Left renal pelvis (tissue), 4 donors: ENCODE measurements at regions not wholly inside any gene's neighbourhood (a gene's known extent, or its start where the extent isn't known, plus 50 kb on each side); places are given as distances from the start of the nearest gene placed in this dataset.

Experiments used
- DNase-seq, 4 donors: peaks; one replicate each; pipeline ENCODE4 v3.0.0-alpha.2; 2013; ENCODE audit warnings: low read depth in 4 of 4, low spot score in 3 of 4

GRCh38 chr1:29916656-29917369 lies 680.5 kb downstream of the PTPRU start:
- no peak for DNase-seq

- no peak for DNase-seq
Observed at GRCh38 chr1:29914936-29915335, 678.6 kb downstream of the PTPRU start.

- DNase-seq, result no peak
Observed at GRCh38 chr1:29912425-29912824, 676.1 kb downstream of the PTPRU start.

GRCh38 chr1:29909962-29910361 lies 673.6 kb downstream of the PTPRU start:
- no peak for DNase-seq

GRCh38 chr1:29907596-29907995 lies 671.3 kb downstream of the PTPRU start:
- DNase-seq, result no peak

DNA sequence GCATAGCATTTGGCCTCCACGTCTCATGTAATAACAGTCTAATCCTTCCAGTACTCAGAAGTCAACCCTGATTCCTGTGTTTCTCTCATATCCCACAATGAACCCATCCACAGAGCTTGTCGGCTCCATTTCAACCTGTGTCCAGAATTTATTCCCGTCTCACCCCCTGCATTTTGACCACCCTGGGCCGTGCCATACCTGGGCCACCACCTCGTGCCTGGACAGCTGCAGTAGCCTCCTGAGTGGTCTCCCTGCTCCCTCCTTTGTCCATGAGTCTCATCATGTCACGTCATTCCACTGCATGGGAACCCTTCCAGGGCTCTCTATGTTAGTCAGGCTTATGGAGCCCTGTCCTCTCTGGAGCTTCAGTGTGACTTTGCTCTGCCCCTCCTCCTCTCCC lies 670.6 kb downstream of the PTPRU start:
- DNase-seq, result no peak

DNA sequence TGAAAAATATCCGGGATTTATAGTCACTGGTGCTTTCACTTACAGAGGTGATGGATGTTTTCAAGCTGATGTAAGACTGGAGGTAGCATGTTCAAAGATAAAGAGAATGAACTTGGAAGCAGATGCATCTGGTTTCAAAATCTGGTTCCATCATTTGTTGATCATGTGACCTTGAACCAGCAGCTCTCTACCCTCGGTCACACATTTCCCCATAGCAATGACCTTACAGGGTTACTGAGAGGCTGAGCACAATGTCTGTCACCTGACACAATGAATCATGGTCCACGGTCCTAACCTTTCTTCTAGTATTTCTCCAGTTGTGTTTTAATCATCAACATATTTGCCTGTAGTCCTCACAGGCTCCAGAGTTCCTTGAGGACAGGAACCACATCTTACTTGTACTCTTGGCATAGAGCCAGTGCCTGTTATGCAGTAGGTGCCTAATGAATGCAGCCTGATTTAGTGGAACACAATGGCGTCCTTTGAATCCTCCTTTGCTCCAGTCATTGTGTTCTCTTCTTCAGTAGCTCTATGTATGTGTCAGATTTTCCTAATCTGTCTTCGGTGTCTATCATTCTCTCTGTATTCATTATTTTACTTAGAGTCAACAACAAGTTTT lies 667.3 kb downstream of the PTPRU start:
- no peak for DNase-seq

- peak in 2 of 4 donors; percentile 5 to 19 for DNase-seq
Observed at GRCh38 chr1:29901624-29902325, 665.5 kb downstream of the PTPRU start.

GRCh38 chr1:29900712-29901111 lies 664.4 kb downstream of the PTPRU start:
- no peak for DNase-seq

GRCh38 chr1:29900104-29900679 lies 663.9 kb downstream of the PTPRU start:
- DNase-seq, result no peak

- no peak for DNase-seq
Observed at GRCh38 chr1:29896791-29897714, 660.7 kb downstream of the PTPRU start.

DNA sequence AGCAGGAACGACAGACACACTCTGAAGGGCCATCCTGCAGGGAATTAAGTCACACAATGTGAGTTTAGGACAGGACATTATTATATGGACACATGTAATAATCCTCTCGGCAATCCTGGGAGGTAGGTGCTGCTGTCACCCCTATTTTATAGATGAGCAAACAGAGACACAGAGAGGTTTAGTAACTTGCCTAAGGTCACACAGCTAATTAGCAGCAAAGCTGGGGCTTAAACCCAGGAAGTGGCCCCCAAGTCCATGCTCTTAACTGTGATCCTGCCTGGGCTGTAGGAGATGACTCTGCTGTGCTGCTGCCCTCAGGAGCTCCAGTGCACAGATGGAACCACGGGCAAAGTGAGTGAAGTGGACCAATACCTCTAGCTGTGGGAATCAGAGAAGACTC lies 660.0 kb downstream of the PTPRU start:
- no peak for DNase-seq

- DNase-seq, result no peak
Observed at GRCh38 chr1:29895201-29895600, 658.9 kb downstream of the PTPRU start.

DNA sequence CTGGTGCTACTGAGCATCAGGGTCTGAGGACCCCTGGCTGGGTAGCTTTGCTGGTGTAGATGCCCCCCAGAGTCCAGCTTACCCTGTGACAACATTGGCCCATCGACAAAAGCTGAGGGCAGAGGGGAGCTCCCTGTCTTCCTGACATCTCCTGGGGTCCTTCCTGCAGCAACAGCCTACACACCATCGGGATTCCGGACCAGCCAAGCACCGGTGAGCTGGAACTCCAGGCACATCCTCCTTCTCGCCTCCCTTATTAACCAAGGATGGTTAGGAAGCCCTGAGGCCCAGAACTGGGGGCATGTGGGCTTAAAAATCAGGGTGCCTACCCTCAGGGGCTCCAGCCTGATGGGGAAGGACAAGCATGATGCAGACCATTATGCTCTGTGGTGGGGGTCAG lies 658.0 kb downstream of the PTPRU start:
- DNase-seq, result no peak

DNA sequence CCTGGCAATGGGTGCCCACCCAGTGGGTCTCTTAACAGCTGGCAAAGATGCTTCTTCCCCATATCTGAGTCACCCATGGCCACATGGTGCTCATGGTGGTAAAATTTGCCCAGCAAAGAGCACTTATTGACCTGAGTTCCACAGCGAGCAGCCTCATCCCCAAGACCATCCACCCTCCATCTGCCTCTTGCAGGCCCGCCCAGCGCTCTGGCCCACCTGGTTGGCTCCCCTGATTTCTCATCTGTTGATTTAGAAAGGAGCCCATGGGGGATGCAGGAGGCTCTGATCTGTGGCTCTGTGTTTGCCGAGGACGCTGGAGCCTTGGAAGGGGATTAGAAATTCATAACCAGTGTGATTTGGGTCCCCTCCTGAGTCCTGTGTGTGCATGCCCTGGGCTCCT lies 657.5 kb downstream of the PTPRU start:
- DNase-seq, result no peak

DNA sequence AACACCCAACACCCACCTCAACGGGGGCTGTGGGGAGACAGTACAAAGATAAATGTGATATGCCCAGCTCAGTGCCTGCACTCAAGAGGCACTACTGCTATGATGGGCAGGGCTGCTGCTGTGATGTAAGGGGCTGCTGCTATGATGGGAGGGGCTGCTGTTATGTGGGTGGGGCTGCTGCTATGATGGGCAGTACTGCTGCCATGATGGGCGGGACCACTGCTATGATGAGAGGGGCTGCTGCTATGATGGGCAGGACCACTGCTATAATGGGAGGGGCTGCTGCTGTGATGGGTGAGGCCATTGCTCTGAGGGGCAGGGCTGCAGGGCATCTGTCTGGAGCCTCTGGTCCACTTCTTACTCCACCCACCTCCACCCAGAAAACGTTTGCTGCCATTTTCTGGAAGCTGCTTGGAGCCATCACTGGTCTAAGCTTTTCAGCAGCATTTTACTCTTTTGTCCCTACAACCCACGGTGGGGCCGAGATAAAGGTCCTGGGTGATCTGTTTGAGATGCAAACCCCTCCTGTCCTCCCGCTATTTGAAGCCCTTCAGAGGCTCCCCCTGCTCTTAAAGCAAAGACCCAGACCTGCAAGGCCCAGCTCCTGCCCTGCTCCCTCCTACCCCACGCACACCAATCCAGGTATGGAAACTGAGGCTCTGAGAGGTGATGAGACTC lies 656.9 kb downstream of the PTPRU start:
- DNase-seq, result no peak

GRCh38 chr1:29892247-29892646 lies 655.9 kb downstream of the PTPRU start:
- DNase-seq, result no peak

DNA sequence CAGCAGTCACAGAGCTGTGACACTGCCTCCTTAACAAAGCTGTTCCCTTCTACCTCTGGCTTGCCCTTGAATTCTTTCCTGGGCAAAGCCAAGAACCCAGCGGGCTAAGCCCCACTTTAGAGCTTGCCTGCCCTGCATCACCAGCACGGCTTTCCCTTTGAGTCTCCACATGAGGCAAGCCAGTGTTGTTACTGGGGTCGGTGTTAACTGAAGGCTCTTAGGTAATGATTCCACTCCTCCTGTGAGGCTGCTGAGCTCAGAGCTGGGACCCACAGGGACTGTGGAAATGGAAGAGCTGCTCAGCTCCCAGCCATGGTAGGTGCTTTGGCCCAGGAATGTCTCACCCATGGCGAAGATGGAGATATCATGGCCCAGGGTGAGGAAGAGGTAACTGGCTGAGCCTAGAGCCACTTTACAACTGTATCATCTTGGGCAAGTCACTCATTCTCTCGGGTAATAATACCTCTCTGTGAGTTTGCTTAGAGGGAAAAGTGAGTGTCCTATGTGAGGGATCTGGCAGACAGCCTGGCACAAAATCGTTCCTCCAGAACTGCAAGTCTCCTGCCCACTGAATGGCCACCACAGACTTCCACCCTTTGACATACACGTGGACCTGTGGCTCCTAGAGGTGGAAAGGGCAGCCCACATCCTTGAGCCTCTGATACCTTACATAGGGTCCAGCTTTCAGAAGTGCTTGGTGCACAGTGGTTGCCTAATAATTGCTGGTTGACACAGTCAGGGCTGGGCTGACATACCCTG lies 654.1 kb downstream of the PTPRU start:
- DNase-seq, result no peak

DNA sequence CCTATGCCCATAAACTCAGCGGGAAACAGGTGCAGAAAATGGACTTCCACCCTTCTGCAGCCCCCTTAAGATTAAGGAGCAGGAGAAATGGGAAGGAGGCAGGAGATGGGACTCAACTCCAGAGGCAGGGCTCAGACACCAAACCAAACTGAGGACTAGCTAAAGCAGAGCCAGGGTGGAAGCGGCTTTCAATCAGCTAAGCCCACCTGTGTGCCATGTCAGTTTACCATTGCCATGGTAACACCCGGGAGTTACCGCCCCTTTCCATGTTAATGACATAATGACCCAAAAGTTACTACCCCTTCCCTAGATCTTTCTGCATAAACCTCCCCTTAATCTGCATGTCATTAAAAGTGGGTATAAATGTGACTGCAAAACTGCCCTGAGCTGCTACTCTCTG lies 653.5 kb downstream of the PTPRU start:
- DNase-seq, result no peak
